H1 (cell line): ENCODE measurements at regions not wholly inside any gene's neighbourhood (a gene's known extent, or its start where the extent isn't known, plus 50 kb on each side); places are given as distances from the start of the nearest gene placed in this dataset.

Experiments
- CTCF ChIA-PET: fragments of 300-600 bp; sonication (Branson Sonifier 250); formaldehyde crosslinking; loops from one replicate; lab custom pipeline; 2021; ENCODE audit not compliant: partially characterized antibody; lab: Charles Lee
- POLR2A ChIA-PET: fragments of 300-600 bp; sonication (Branson Sonifier 250); formaldehyde crosslinking; loops from one replicate; lab custom pipeline; 2021; ENCODE audit warnings: inconsistent platforms; ENCODE audit not compliant: partially characterized antibody; lab: Charles Lee
- DNase-seq, 2 experiments: peaks; one replicate each; pipeline versions ENCODE4 v3.0.0 to v3.0.0-alpha.2; 2010 to 2022; ENCODE audit warnings: low spot score in 2 of 2, low read depth in 1 of 2, mixed read lengths in 1 of 2
- FAIRE-seq: peaks from 2 replicates; lab custom pipeline; 2011; peaks lifted over from hg19 to GRCh38; lab: Jason Lieb, UNC
- H2AFZ ChIP-seq: 2 replicates; pipeline ENCODE4 v1.8.1; 2012; ENCODE audit warnings: low read length, inconsistent platforms
- H2AK5ac ChIP-seq: 2 replicates; pipeline ENCODE4 v1.6.1; 2013; ENCODE audit warnings: low read depth, low read length
- H2BK120ac ChIP-seq: replicated peaks from 2 replicates; pipeline ENCODE3; 2013; ENCODE audit warnings: low read depth, low read length, inconsistent platforms
- H2BK12ac ChIP-seq: 2 replicates; pipeline ENCODE4 v1.6.1; 2013; ENCODE audit warnings: low read depth, low read length
- H2BK15ac ChIP-seq: 2 replicates; pipeline ENCODE4 v1.6.1; 2013; ENCODE audit warnings: low read length
- H2BK20ac ChIP-seq: 2 replicates; pipeline ENCODE4 v1.6.1; 2013; ENCODE audit warnings: low read length
- H2BK5ac ChIP-seq: 2 replicates; pipeline ENCODE4 v1.6.1; 2013; ENCODE audit warnings: low read depth, low read length
- H3K14ac ChIP-seq: 2 replicates; pipeline ENCODE4 v1.6.1; 2013; ENCODE audit warnings: inconsistent platforms; ENCODE audit not compliant: insufficient read length
- H3K18ac ChIP-seq: 2 replicates; pipeline ENCODE4 v1.6.1; 2013; ENCODE audit warnings: low read length; ENCODE audit errors: extremely low read depth
- H3K23ac ChIP-seq: 2 replicates; pipeline ENCODE4 v1.6.1; 2013; ENCODE audit warnings: inconsistent platforms; ENCODE audit not compliant: insufficient read length
- H3K23me2 ChIP-seq: 2 replicates; pipeline ENCODE4 v1.6.1; 2013; ENCODE audit warnings: low read depth, low read length
- H3K27ac ChIP-seq: 2 replicates; pipeline ENCODE4 v1.6.1; 2011; ENCODE audit warnings: low read depth, low read length, inconsistent platforms
- H3K27me3 ChIP-seq, 4 experiments: replicated peaks in 1 of 4; 1 replicate in 1 of 4; 2 replicates in 3 of 4; pipeline versions ENCODE4 v1.6.1 to v1.8.1; 2011 to 2013; ENCODE audit warnings: low read length in 3 of 4, mild to moderate bottlenecking in 3 of 4, inconsistent platforms in 2 of 4, mixed read lengths in 2 of 4, moderate library complexity in 1 of 4; ENCODE audit not compliant: control insufficient read depth in 3 of 4, insufficient read depth in 3 of 4; ENCODE audit errors: extremely low read depth in 1 of 4
- H3K36me3 ChIP-seq, 4 experiments: 2 replicates each; pipeline versions ENCODE4 v1.6.1 to v1.8.1; 2011 to 2013; ENCODE audit warnings: mild to moderate bottlenecking in 4 of 4, low read length in 3 of 4, moderate library complexity in 2 of 4, control low read depth in 1 of 4, inconsistent platforms in 1 of 4; ENCODE audit not compliant: insufficient read depth in 4 of 4, control insufficient read depth in 2 of 4
- H3K4ac ChIP-seq: replicated peaks from 2 replicates; pipeline ENCODE3; 2013; ENCODE audit warnings: low read length, low read depth, mixed read lengths, inconsistent platforms; ENCODE audit not compliant: insufficient read length
- H3K4me1 ChIP-seq, 4 experiments: replicated peaks in 1 of 4; 1 replicate in 1 of 4; 2 replicates in 3 of 4; pipeline versions ENCODE4 v1.6.1 to v1.8.1; 2011 to 2013; ENCODE audit warnings: low read length in 3 of 4, inconsistent platforms in 2 of 4, mixed read lengths in 1 of 4; ENCODE audit not compliant: insufficient read depth in 4 of 4, control insufficient read depth in 3 of 4
- H3K4me2 ChIP-seq, 2 experiments: 2 replicates each; pipeline versions ENCODE4 v1.6.1 to v1.8.1; 2011 to 2013; ENCODE audit warnings: low read depth in 2 of 2, low read length in 2 of 2, control low read depth in 1 of 2, inconsistent platforms in 1 of 2, mild to moderate bottlenecking in 1 of 2; ENCODE audit not compliant: insufficient read depth in 1 of 2
- H3K4me3 ChIP-seq, 4 experiments: fragments of 200-600, 300-600 bp in 1 of 4; sonication (generic), shearing (Covaris generic), sonication (Bioruptor Twin) in 1 of 4; 2 replicates each; pipeline versions ENCODE4 v1.5.1 to v1.8.1; 2011 to 2016; ENCODE audit warnings: low read length in 4 of 4, low read depth in 3 of 4, control low read depth in 2 of 4, inconsistent platforms in 2 of 4, mild to moderate bottlenecking in 2 of 4, mixed read lengths in 1 of 4, moderate library complexity in 1 of 4; ENCODE audit not compliant: insufficient read depth in 2 of 4; ENCODE audit errors: extremely low read depth in 1 of 4
- H3K56ac ChIP-seq: replicated peaks from 2 replicates; pipeline ENCODE3; 2013; ENCODE audit warnings: low read depth, mild to moderate bottlenecking, mixed read lengths, low read length, inconsistent platforms; ENCODE audit not compliant: insufficient read length
- H3K79me1 ChIP-seq: 2 replicates; pipeline ENCODE4 v1.6.1; 2013; ENCODE audit warnings: low read depth, low read length, control low read depth
- H3K79me2 ChIP-seq, 2 experiments: 2 replicates each; pipeline versions ENCODE4 v1.6.1 to v1.8.1; 2012 to 2013; ENCODE audit warnings: low read length in 2 of 2, mild to moderate bottlenecking in 2 of 2, inconsistent platforms in 1 of 2; ENCODE audit not compliant: insufficient read depth in 2 of 2, control insufficient read depth in 1 of 2
- H3K9ac ChIP-seq, 4 experiments: replicated peaks in 1 of 4; 1 replicate in 1 of 4; 2 replicates in 3 of 4; pipeline versions ENCODE4 v1.6.1 to v1.8.1; 2011 to 2013; ENCODE audit warnings: low read depth in 3 of 4, low read length in 3 of 4, control low read depth in 2 of 4, mild to moderate bottlenecking in 2 of 4, moderate library complexity in 2 of 4, inconsistent platforms in 1 of 4; ENCODE audit errors: extremely low read depth in 1 of 4
- H3K9me3 ChIP-seq, 2 experiments: 2 replicates each; pipeline versions ENCODE4 v1.6.1 to v1.8.1; 2012 to 2013; ENCODE audit warnings: mild to moderate bottlenecking in 2 of 2, moderate library complexity in 2 of 2, control low read depth in 1 of 2, inconsistent platforms in 1 of 2, low read depth in 1 of 2, low read length in 1 of 2, mixed read lengths in 1 of 2; ENCODE audit not compliant: insufficient read depth in 2 of 2
- H4K20me1 ChIP-seq, 2 experiments: replicated peaks in 1 of 2; 2 replicates each; pipeline versions ENCODE3 to v1.8.1; 2011 to 2013; ENCODE audit warnings: inconsistent platforms in 2 of 2, low read length in 2 of 2, mild to moderate bottlenecking in 1 of 2; ENCODE audit not compliant: insufficient read depth in 2 of 2, control insufficient read depth in 1 of 2
- H4K5ac ChIP-seq: 2 replicates; pipeline ENCODE4 v1.6.1; 2013; ENCODE audit warnings: low read length, low read depth, mixed read lengths, inconsistent platforms; ENCODE audit not compliant: insufficient read length
- H4K8ac ChIP-seq: 2 replicates; pipeline ENCODE4 v1.8.0; 2013; ENCODE audit warnings: mild to moderate bottlenecking, moderate library complexity, low read length, inconsistent platforms; ENCODE audit not compliant: insufficient read depth; ENCODE audit errors: extremely low read depth
- H4K91ac ChIP-seq: replicated peaks from 2 replicates; pipeline ENCODE3; 2013; ENCODE audit warnings: low read length, mixed read lengths, inconsistent platforms; ENCODE audit not compliant: insufficient read length
- CEBPB ChIP-seq: IDR thresholded peaks from 2 replicates; pipeline ENCODE4 v1.6.1; 2012; ENCODE audit warnings: low read depth, low read length
- JUN ChIP-seq: IDR thresholded peaks from 2 replicates; pipeline ENCODE4 v1.6.1; 2011; ENCODE audit warnings: low read depth, mild to moderate bottlenecking, improper control_type of control experiment, low read length
- JUND ChIP-seq: IDR thresholded peaks from 2 replicates; pipeline ENCODE4 v1.6.1; 2011; ENCODE audit warnings: mild to moderate bottlenecking, improper control_type of control experiment, low read length
- KDM4A ChIP-seq: IDR thresholded peaks from one replicate; pipeline ENCODE4 v1.7.1; 2012; ENCODE audit warnings: low read depth, mild to moderate bottlenecking, moderate library complexity, low read length, inconsistent platforms; ENCODE audit not compliant: severe bottlenecking
- MAFK ChIP-seq: IDR thresholded peaks from 2 replicates; pipeline ENCODE4 v1.6.1; 2012; ENCODE audit warnings: low read depth, mild to moderate bottlenecking, improper control_type of control experiment, low read length
- RAD21 ChIP-seq, 2 experiments: IDR thresholded peaks in 1 of 2; conservative IDR thresholded peaks in 1 of 2; 2 replicates each; pipeline ENCODE4 v1.6.1; 2011; ENCODE audit warnings: low read depth in 2 of 2, low read length in 2 of 2, improper control_type of control experiment in 1 of 2, inconsistent platforms in 1 of 2, mild to moderate bottlenecking in 1 of 2, moderate library complexity in 1 of 2
- RXRA ChIP-seq: IDR thresholded peaks from 2 replicates; pipeline ENCODE4 v1.6.1; 2011; ENCODE audit warnings: low read depth, mild to moderate bottlenecking, low read length, moderate library complexity; ENCODE audit not compliant: insufficient read depth
- SIRT6 ChIP-seq: IDR thresholded peaks from one replicate; pipeline ENCODE4 v1.7.1; 2012; ENCODE audit warnings: low read length, inconsistent platforms
- TEAD4 ChIP-seq: IDR thresholded peaks from 2 replicates; pipeline ENCODE4 v1.6.1; 2012; ENCODE audit warnings: low read depth, low read length, inconsistent platforms, mixed read lengths
- WGBS, 2 experiments: shearing (Covaris generic) in 1 of 2; methylation state at CpG; one replicate each; pipeline versions ENCODE4 v1.1.6 to v1.1.7; 2013 to 2015; ENCODE audit warnings: low lambda C conversion rate in 2 of 2, mixed read lengths in 2 of 2, inconsistent platforms in 1 of 2, low coverage in 1 of 2, missing lambda C conversion rate in 1 of 2; ENCODE audit not compliant: insufficient replicate concordance in 2 of 2, insufficient coverage in 1 of 2, insufficient read length in 1 of 2; ENCODE audit errors: extremely low coverage in 1 of 2, missing lambda C conversion rate in 1 of 2; 5-methylcytosine and 5-hydroxymethylcytosine counted together
- TF ChIP-seq, protein P1 (sequence below), 3 experiments: IDR thresholded peaks; 1 replicate in 2 of 3; 2 replicates in 1 of 3; pipeline versions ENCODE4 v1.5.1 to v1.6.1; 2011; ENCODE audit warnings: low read length in 3 of 3, mild to moderate bottlenecking in 3 of 3, inconsistent platforms in 2 of 3, low read depth in 1 of 3, moderate library complexity in 1 of 3; ENCODE audit not compliant: insufficient read depth in 1 of 3; ENCODE audit errors: control extremely low read depth in 1 of 3

- H3K4ac ChIP-seq: no peak overlapping the region
- H4K20me1 ChIP-seq: no peaks in the 10 kb centered on the region
- no peaks in the 10 kb centered on the region for H3K23me2 ChIP-seq
- no peak overlapping the region for H4K8ac ChIP-seq
- H3K4me2 ChIP-seq: no peak overlapping the region
- H3K36me3 ChIP-seq: no peaks in the 10 kb centered on the region
- H3K79me1 ChIP-seq: no peaks in the 10 kb centered on the region
- POLR2A ChIA-PET: no interaction called here
- no peaks in the 10 kb centered on the region for H3K27me3 ChIP-seq
- H3K23ac ChIP-seq: no peak overlapping the region
- H2BK120ac ChIP-seq: no peak overlapping the region
- no peak overlapping the region for H3K18ac ChIP-seq
- H4K5ac ChIP-seq: no peak overlapping the region
- H2BK12ac ChIP-seq: no peak overlapping the region
- H3K79me2 ChIP-seq: no peaks in the 10 kb centered on the region
- no peak overlapping the region for H2BK5ac ChIP-seq
- FAIRE-seq: no peak
- no peak overlapping the region for H2AFZ ChIP-seq
- no peaks in the 10 kb centered on the region for H3K9me3 ChIP-seq
- DNase-seq: no peak
- H3K4me1 ChIP-seq: no peaks in the 10 kb centered on the region
- H3K27ac ChIP-seq: no peak overlapping the region
- H3K9ac ChIP-seq: no peak overlapping the region
- TF ChIP-seq SIRT6 (no peak), KDM4A (no peak), JUND (no peak), JUN (no peak), TEAD4 (no peak), MAFK (no peak), RAD21 (IDR thresholded peaks at IDR 0.05 in 1 of 2, conservative IDR thresholded peaks at IDR 0.05 in 1 of 2; ENCODE audit: low read depth in 2 of 2, low read length in 2 of 2) (peak; percentile 27 to 45; a peak in 3 of 4 replicates), RXRA (no peak), CEBPB (no peak)
- TF ChIP-seq, protein P1, sequence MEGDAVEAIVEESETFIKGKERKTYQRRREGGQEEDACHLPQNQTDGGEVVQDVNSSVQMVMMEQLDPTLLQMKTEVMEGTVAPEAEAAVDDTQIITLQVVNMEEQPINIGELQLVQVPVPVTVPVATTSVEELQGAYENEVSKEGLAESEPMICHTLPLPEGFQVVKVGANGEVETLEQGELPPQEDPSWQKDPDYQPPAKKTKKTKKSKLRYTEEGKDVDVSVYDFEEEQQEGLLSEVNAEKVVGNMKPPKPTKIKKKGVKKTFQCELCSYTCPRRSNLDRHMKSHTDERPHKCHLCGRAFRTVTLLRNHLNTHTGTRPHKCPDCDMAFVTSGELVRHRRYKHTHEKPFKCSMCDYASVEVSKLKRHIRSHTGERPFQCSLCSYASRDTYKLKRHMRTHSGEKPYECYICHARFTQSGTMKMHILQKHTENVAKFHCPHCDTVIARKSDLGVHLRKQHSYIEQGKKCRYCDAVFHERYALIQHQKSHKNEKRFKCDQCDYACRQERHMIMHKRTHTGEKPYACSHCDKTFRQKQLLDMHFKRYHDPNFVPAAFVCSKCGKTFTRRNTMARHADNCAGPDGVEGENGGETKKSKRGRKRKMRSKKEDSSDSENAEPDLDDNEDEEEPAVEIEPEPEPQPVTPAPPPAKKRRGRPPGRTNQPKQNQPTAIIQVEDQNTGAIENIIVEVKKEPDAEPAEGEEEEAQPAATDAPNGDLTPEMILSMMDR (IDR thresholded peaks at IDR 0.05; ENCODE audit: control extremely low read depth in 1 of 3, insufficient read depth in 1 of 3, low read depth in 1 of 3, low read length in 3 of 3): peak in 2 of 3 experiments; percentile 35 to 48; a peak in 3 of 4 replicates
- H3K56ac ChIP-seq: no peak overlapping the region
- H3K14ac ChIP-seq: no peak overlapping the region
- H2BK15ac ChIP-seq: no peak overlapping the region
- no peak overlapping the region for H2AK5ac ChIP-seq
- no peak overlapping the region for H3K4me3 ChIP-seq
- 95% methylated on average over 2 of the region's 2 CpGs; no CpG with 5 or more reads in 1 of the 2 experiments for WGBS, 2 experiments
- no peak overlapping the region for H2BK20ac ChIP-seq
- CTCF ChIA-PET: interaction anchor here (0.6 to 1.2 kb wide), 6 partner anchors 10 to 524 kb away, joined by 3 to 4 read pairs (median 3); no protein-coding TSS in a partner anchor
- H4K91ac ChIP-seq: no peak overlapping the region
Measured at GRCh38 chr4:101596781-101597552, 193.6 kb upstream of the BANK1 start.
